GM11168 (cell line): ENCODE measurements at regions not wholly inside any gene's neighbourhood (a gene's known extent, or its start where the extent isn't known, plus 50 kb on each side); places are given as distances from the start of the nearest gene placed in this dataset.
"Not testable (repeated sequence)": the region's sequence is repeated elsewhere in the genome, so short reads cannot be mapped to it uniquely, and the experiment has no call there.

ENCODE experiments used
- in situ Hi-C: fragments of 300-500 bp; cut with MboI; formaldehyde crosslinking; loops from one replicate; pipeline ENCODE4 v1.12.0; 2022; ENCODE audit warnings: low sequenced_read_pairs; ENCODE audit not compliant: unreplicated experiment

- in situ Hi-C loops, result no loop called here
Observed at GRCh38 chr2:194289712-194290346, 1367.2 kb upstream of the SLC39A10 start.

- in situ Hi-C loops, result not testable (repeated sequence)
Observed at GRCh38 chr2:194276667-194277066, 1380.4 kb upstream of the SLC39A10 start.

- in situ Hi-C loops, result no loop called here
Observed at GRCh38 chr2:194271293-194271961, 1385.6 kb upstream of the SLC39A10 start.

- in situ Hi-C loops, result no loop called here
Observed at GRCh38 chr2:194270648-194271047, 1386.4 kb upstream of the SLC39A10 start.

GRCh38 chr2:194264586-194264985 lies 1392.4 kb upstream of the SLC39A10 start:
- in situ Hi-C loops, result no loop called here

GRCh38 chr2:194260185-194260584 lies 1396.8 kb upstream of the SLC39A10 start:
- in situ Hi-C loops, result no loop called here

GRCh38 chr2:194257095-194257494 lies 1399.9 kb upstream of the SLC39A10 start:
- in situ Hi-C loops, result no loop called here

GRCh38 chr2:194253528-194254259 lies 1403.3 kb upstream of the SLC39A10 start:
- in situ Hi-C loops, result no loop called here

GRCh38 chr2:194252127-194252526 lies 1404.9 kb upstream of the SLC39A10 start:
- in situ Hi-C loops, result no loop called here

- in situ Hi-C loops, result no loop called here
Observed at GRCh38 chr2:194232600-194232999, 1424.4 kb upstream of the SLC39A10 start.

GRCh38 chr2:194223218-194223617 lies 1433.8 kb upstream of the SLC39A10 start:
- in situ Hi-C loops, result no loop called here

- in situ Hi-C loops, result no loop called here
Observed at GRCh38 chr2:194214192-194214591, 1442.8 kb upstream of the SLC39A10 start.

GRCh38 chr2:194205568-194206227 lies 1451.3 kb upstream of the SLC39A10 start:
- in situ Hi-C loops, result no loop called here

GRCh38 chr2:194203898-194204297 lies 1453.1 kb upstream of the SLC39A10 start:
- in situ Hi-C loops, result no loop called here

- in situ Hi-C loops, result no loop called here
Observed at GRCh38 chr2:194182888-194183287, 1474.1 kb upstream of the SLC39A10 start.

- in situ Hi-C loops, result no loop called here
Observed at GRCh38 chr2:194176134-194176533, 1480.9 kb upstream of the SLC39A10 start.

- in situ Hi-C loops, result no loop called here
Observed at GRCh38 chr2:194166818-194167217, 1490.2 kb upstream of the SLC39A10 start.

- in situ Hi-C loops, result no loop called here
Observed at GRCh38 chr2:194155431-194155830, 1501.6 kb upstream of the SLC39A10 start.

- in situ Hi-C loops, result no loop called here
Observed at GRCh38 chr2:194151231-194151630, 1505.8 kb upstream of the SLC39A10 start.

- in situ Hi-C loops, result no loop called here
Observed at GRCh38 chr2:194135463-194135862, 1521.6 kb upstream of the SLC39A10 start.

- in situ Hi-C loops, result no loop called here
Observed at GRCh38 chr2:194128810-194129209, 1528.2 kb upstream of the SLC39A10 start.
